RWPE2 (cell line): ENCODE measurements at regions not wholly inside any gene's neighbourhood (a gene's known extent, or its start where the extent isn't known, plus 50 kb on each side); places are given as distances from the start of the nearest gene placed in this dataset.

Source experiments
- ATAC-seq: fragments of 200-7000 bp; cut with Tn5 transposase; 3 replicates; pipeline ENCODE4 v1.9.1; 2021; ENCODE audit warnings: low read depth
- DNase-seq: peaks from one replicate; pipeline ENCODE4 v3.0.0-alpha.2; 2020; ENCODE audit warnings: low spot score
- H3K27ac ChIP-seq: fragments of 450-650 bp; 2 replicates; pipeline ENCODE4 v1.5.1; 2017; ENCODE audit warnings: mild to moderate bottlenecking; ENCODE audit not compliant: poor library complexity, severe bottlenecking
- H3K27me3 ChIP-seq: fragments of 250-450 bp; sonication (Bioruptor Pico); 2 replicates; pipeline ENCODE4 v1.5.1; 2021; ENCODE audit warnings: mild to moderate bottlenecking, moderate library complexity; ENCODE audit not compliant: insufficient read depth, poor library complexity, severe bottlenecking
- H3K36me3 ChIP-seq: fragments of 250-450 bp; sonication (Bioruptor Pico); 2 replicates; pipeline ENCODE4 v1.5.1; 2020; ENCODE audit warnings: low read depth, mild to moderate bottlenecking, moderate library complexity
- H3K4me1 ChIP-seq: fragments of 250-450 bp; sonication (Bioruptor Pico); 2 replicates; pipeline ENCODE4 v1.5.1; 2021; ENCODE audit warnings: mild to moderate bottlenecking, moderate library complexity; ENCODE audit not compliant: insufficient read depth, poor library complexity, severe bottlenecking
- H3K4me3 ChIP-seq: fragments of 250-450 bp; sonication (Bioruptor Pico); 2 replicates; pipeline ENCODE4 v1.5.1; 2021; ENCODE audit warnings: mild to moderate bottlenecking, moderate library complexity; ENCODE audit not compliant: severe bottlenecking
- H3K9me3 ChIP-seq: fragments of 250-450 bp; sonication (Bioruptor Pico); 2 replicates; pipeline ENCODE4 v1.5.1; 2021; ENCODE audit warnings: mild to moderate bottlenecking, moderate library complexity; ENCODE audit not compliant: severe bottlenecking
- CTCF ChIP-seq: fragments of 450-650 bp; IDR thresholded peaks from one replicate; pipeline ENCODE4 v1.5.1; 2017; ENCODE audit warnings: mild to moderate bottlenecking, moderate library complexity; ENCODE audit not compliant: poor library complexity, severe bottlenecking

DNA sequence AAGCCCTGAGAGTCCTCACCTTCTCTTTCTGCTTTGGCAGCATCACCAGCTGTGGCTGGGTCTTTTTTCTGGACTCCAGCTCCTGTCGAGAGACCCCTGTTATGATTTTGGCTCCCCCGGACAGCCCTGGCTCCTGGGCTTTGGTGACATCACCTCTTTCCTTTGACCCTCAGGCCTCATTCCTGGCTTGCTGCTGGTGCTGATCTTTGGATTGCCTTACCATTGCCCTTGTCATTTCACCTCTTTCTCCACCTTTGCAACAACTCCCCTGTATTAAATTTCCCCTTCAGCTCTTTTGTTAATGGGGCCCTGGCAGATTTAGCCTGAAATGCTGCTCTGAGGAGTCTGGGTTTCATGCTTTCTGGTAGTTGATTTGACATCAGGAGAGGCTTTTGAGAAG, 322.8 kb downstream of the ZSWIM6 start:
- Histone ChIP-seq H3K9me3 (no peaks in the 10 kb centered on the region), H3K4me3 (no peak overlapping the region), H3K36me3 (no peaks in the 10 kb centered on the region), H3K27ac (no peak overlapping the region), H3K4me1 (no peaks in the 10 kb centered on the region), H3K27me3 (no peaks in the 10 kb centered on the region)
- TF ChIP-seq CTCF: no peak
- DNase-seq (no peak), ATAC-seq (no peak)

DNA sequence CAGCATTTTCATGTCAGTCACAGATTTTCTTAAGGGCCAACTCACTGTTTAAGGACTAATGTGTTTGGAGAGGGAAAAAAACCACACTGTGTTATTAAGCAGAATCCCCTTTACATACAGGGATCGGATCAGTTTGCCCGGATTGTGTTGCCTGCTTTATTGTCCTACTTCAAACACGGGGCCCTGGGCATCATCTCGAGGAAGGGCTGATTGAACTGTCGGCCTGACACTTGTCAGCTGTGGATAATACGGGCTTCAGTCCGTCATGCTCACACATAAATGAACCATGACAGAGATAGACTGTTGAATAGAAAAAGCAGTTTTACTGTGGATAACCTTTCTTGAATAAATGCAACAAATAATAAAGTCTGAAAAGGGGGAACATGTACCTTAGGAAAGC, 325.0 kb downstream of the ZSWIM6 start:
- Histone ChIP-seq H3K4me3 (no peak overlapping the region), H3K27ac (no peak overlapping the region), H3K27me3 (no peaks in the 10 kb centered on the region), H3K9me3 (no peaks in the 10 kb centered on the region), H3K36me3 (no peaks in the 10 kb centered on the region), H3K4me1 (no peaks in the 10 kb centered on the region)
- TF ChIP-seq CTCF: no peak
- ATAC-seq: no peak
- no peak for DNase-seq

DNA sequence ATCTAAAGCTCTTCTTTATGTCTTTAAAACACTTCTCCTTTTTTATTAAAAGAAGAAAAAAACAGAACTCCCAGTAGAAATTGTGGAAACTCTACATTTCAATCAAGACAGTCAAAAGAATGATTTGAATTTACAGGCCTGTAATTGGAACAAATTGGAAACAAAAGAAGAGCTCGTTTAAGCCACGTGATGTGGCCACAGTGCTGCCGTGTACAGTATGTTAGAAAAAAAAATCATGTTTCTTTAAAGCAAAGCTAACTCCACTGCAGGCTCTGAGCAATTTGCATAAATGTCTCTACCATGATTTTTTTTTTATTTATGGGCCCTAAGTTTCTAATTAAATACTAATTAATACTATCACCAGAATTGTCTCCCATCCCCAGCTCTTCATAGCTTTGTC, 325.6 kb downstream of the ZSWIM6 start:
- Histone ChIP-seq H3K9me3 (no peaks in the 10 kb centered on the region), H3K27ac (no peak overlapping the region), H3K4me1 (no peaks in the 10 kb centered on the region), H3K27me3 (no peaks in the 10 kb centered on the region), H3K4me3 (no peak overlapping the region), H3K36me3 (no peaks in the 10 kb centered on the region)
- DNase-seq (no peak), ATAC-seq (no peak)
- TF ChIP-seq CTCF: no peak

- no peaks in the 10 kb centered on the region for H3K36me3 ChIP-seq
- no peaks in the 10 kb centered on the region for H3K9me3 ChIP-seq
- H3K4me1 ChIP-seq: no peaks in the 10 kb centered on the region
- peak; percentile 83 for DNase-seq
- ATAC-seq: peak; percentile 94
- H3K27me3 ChIP-seq: no peaks in the 10 kb centered on the region
- no peak overlapping the region for H3K4me3 ChIP-seq
- no peak overlapping the region for H3K27ac ChIP-seq
- peak; percentile 99 for TF ChIP-seq CTCF
Observed at GRCh38 chr5:61658592-61659008, 326.5 kb downstream of the ZSWIM6 start.

DNA sequence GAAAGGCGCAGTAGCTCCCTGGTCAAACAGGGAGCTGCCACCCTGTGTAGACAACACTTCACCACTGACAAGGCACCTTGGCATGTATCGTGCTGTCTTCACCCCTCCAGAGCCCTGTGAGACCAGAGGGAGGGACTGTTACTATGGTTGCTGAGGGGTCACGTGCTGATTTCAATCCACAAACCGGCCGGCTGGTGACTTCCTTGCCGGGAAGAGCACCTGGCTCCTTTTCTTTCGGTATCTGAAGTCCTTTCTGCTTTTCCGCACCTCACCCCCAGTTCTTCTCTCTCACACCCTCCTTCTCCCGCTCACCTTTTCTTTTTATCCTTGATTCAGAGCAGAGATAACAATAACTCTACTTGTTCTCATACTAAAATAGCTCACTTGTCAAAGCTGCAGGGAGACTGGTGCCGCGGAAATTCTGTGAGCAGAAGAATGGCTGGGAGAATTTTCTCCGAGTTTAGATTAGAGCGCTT, 327.2 kb downstream of the ZSWIM6 start:
- Histone ChIP-seq H3K27ac (no peak overlapping the region), H3K4me1 (no peaks in the 10 kb centered on the region), H3K27me3 (no peaks in the 10 kb centered on the region), H3K9me3 (no peaks in the 10 kb centered on the region), H3K36me3 (no peaks in the 10 kb centered on the region), H3K4me3 (no peak overlapping the region)
- no peak for TF ChIP-seq CTCF
- no peak; the same call in 2 of the 3 replicates for ATAC-seq
- no peak for DNase-seq
